NCI-H2107 treated with DMSO at 0.1 percent for 48 hours (cell line): ENCODE measurements at regions not wholly inside any gene's neighbourhood (a gene's known extent, or its start where the extent isn't known, plus 50 kb on each side); places are given as distances from the start of the nearest gene placed in this dataset.

ENCODE experiments used
- DNase-seq: peaks from one replicate; lab custom pipeline; 2025; ENCODE audit not compliant: unreplicated experiment; lab: John Stamatoyannopoulos, UW

- no peak for DNase-seq
Observed at GRCh38 chr6:28732052-28732451, 191.7 kb downstream of the TRIM27 start.

- DNase-seq, result no peak
Observed at GRCh38 chr6:28734443-28734959, 189.3 kb downstream of the TRIM27 start.

GRCh38 chr6:28736121-28736520 is 187.7 kb downstream of the TRIM27 start:
- DNase-seq, result no peak

- no peak for DNase-seq
Observed at GRCh38 chr6:28737750-28738395, 185.9 kb downstream of the TRIM27 start.

GRCh38 chr6:28738396-28738765 is 185.4 kb downstream of the TRIM27 start:
- no peak for DNase-seq

- DNase-seq, result no peak
Observed at GRCh38 chr6:28741363-28741762, 182.4 kb downstream of the TRIM27 start.

- DNase-seq, result no peak
Observed at GRCh38 chr6:28742668-28743270, 181.0 kb downstream of the TRIM27 start.

- no peak for DNase-seq
Observed at GRCh38 chr6:28743271-28743789, 180.5 kb downstream of the TRIM27 start.

- no peak for DNase-seq
Observed at GRCh38 chr6:28747083-28747630, 176.6 kb downstream of the TRIM27 start.

- no peak for DNase-seq
Observed at GRCh38 chr6:28747631-28748157, 176.1 kb downstream of the TRIM27 start.

- no peak for DNase-seq
Observed at GRCh38 chr6:28748192-28748591, 175.6 kb downstream of the TRIM27 start.

- DNase-seq, result no peak
Observed at GRCh38 chr6:28750926-28751458, 172.8 kb downstream of the TRIM27 start.

GRCh38 chr6:28751514-28751913 is 172.3 kb downstream of the TRIM27 start:
- no peak for DNase-seq

GRCh38 chr6:28751963-28752350 is 171.8 kb downstream of the TRIM27 start:
- no peak for DNase-seq

GRCh38 chr6:28757429-28758045 is 166.2 kb downstream of the TRIM27 start:
- DNase-seq, result no peak

GRCh38 chr6:28758046-28758817 is 165.6 kb downstream of the TRIM27 start:
- no peak for DNase-seq

- DNase-seq, result no peak
Observed at GRCh38 chr6:28758818-28759235, 165.0 kb downstream of the TRIM27 start.

GRCh38 chr6:28764014-28764723 is 159.6 kb downstream of the TRIM27 start:
- DNase-seq, result no peak

GRCh38 chr6:28764761-28765282 is 159.0 kb downstream of the TRIM27 start:
- DNase-seq, result no peak

GRCh38 chr6:28765978-28766351 is 157.8 kb downstream of the TRIM27 start:
- DNase-seq, result no peak
